GM21619 (cell line): ENCODE measurements at regions not wholly inside any gene's neighbourhood (a gene's known extent, or its start where the extent isn't known, plus 50 kb on each side); places are given as distances from the start of the nearest gene placed in this dataset.
A peak's percentile ranks its signal among the peaks of the same experiment; 100 is the strongest.

Experiments used
- ATAC-seq: cut with Tn5 transposase; IDR thresholded peaks from one replicate; pipeline ENCODE4 v1.9.1; 2021; ENCODE audit not compliant: unreplicated experiment

GRCh38 chr7:41633690-41634089 is 69.2 kb downstream of the INHBA start:
- ATAC-seq, result no peak

- peak; percentile 86 for ATAC-seq
Measured at GRCh38 chr7:41630741-41631140, 72.1 kb downstream of the INHBA start.

- no peak for ATAC-seq
Measured at GRCh38 chr7:41629711-41630111, 73.2 kb downstream of the INHBA start.

- ATAC-seq, result no peak
Measured at GRCh38 chr7:41628901-41629300, 74.0 kb downstream of the INHBA start.

- ATAC-seq, result no peak
Measured at GRCh38 chr7:41627645-41628298, 75.1 kb downstream of the INHBA start.

- ATAC-seq, result no peak
Measured at GRCh38 chr7:41624818-41625217, 78.1 kb downstream of the INHBA start.

GRCh38 chr7:41621953-41622831 is 80.7 kb downstream of the INHBA start:
- ATAC-seq, result no peak

GRCh38 chr7:41617987-41618386 is 84.9 kb downstream of the INHBA start:
- ATAC-seq, result no peak

- no peak for ATAC-seq
Measured at GRCh38 chr7:41612798-41613197, 90.1 kb downstream of the INHBA start.

- ATAC-seq, result no peak
Measured at GRCh38 chr7:41612386-41612785, 90.5 kb downstream of the INHBA start.

- no peak for ATAC-seq
Measured at GRCh38 chr7:41608447-41608846, 94.4 kb downstream of the INHBA start.

- ATAC-seq, result no peak
Measured at GRCh38 chr7:41603985-41604384, 98.9 kb downstream of the INHBA start.

- no peak for ATAC-seq
Measured at GRCh38 chr7:41599760-41600159, 103.1 kb downstream of the INHBA start.

- no peak for ATAC-seq
Measured at GRCh38 chr7:41592794-41593193, 110.1 kb downstream of the INHBA start.

GRCh38 chr7:41592236-41592635 is 110.7 kb downstream of the INHBA start:
- ATAC-seq, result no peak

- no peak for ATAC-seq
Measured at GRCh38 chr7:41590986-41591385, 111.9 kb downstream of the INHBA start.

GRCh38 chr7:41588341-41588740 is 114.5 kb downstream of the INHBA start:
- ATAC-seq, result no peak

GRCh38 chr7:41586931-41587640 is 115.8 kb downstream of the INHBA start:
- no peak for ATAC-seq

GRCh38 chr7:41584746-41585145 is 118.1 kb downstream of the INHBA start:
- no peak for ATAC-seq

- ATAC-seq, result no peak
Measured at GRCh38 chr7:41582116-41582515, 120.8 kb downstream of the INHBA start.

GRCh38 chr7:41581041-41581440 is 121.8 kb downstream of the INHBA start:
- ATAC-seq, result no peak
